WERI-Rb-1 (cell line): ENCODE measurements at regions not wholly inside any gene's neighbourhood (a gene's known extent, or its start where the extent isn't known, plus 50 kb on each side); places are given as distances from the start of the nearest gene placed in this dataset.

Experiments
- DNase-seq: peaks from one replicate; pipeline ENCODE4 v3.0.0-alpha.2; 2020
- H3K27ac ChIP-seq: fragments of 250-450 bp; sonication (Bioruptor Pico); 2 replicates; pipeline ENCODE4 v1.5.1; 2020; ENCODE audit warnings: mild to moderate bottlenecking, moderate library complexity
- H3K27me3 ChIP-seq: fragments of 250-450 bp; sonication (Bioruptor Pico); 2 replicates; pipeline ENCODE4 v1.5.1; 2021; ENCODE audit warnings: mild to moderate bottlenecking, low read depth, moderate library complexity; ENCODE audit not compliant: insufficient read depth, severe bottlenecking
- H3K36me3 ChIP-seq: fragments of 250-450 bp; sonication (Bioruptor Pico); 2 replicates; pipeline ENCODE4 v1.5.1; 2020; ENCODE audit warnings: mild to moderate bottlenecking, moderate library complexity
- H3K4me3 ChIP-seq: 2 replicates; pipeline ENCODE4 v1.5.1; 2011; ENCODE audit warnings: low read depth, mild to moderate bottlenecking, control low read depth, low read length
- H3K9me3 ChIP-seq: fragments of 250-450 bp; sonication (Bioruptor Pico); 2 replicates; pipeline ENCODE4 v1.5.1; 2021; ENCODE audit warnings: mild to moderate bottlenecking, moderate library complexity; ENCODE audit not compliant: severe bottlenecking
- TF ChIP-seq, protein P1 (sequence below): IDR thresholded peaks from 2 replicates; pipeline ENCODE4 v1.5.1; 2011; ENCODE audit warnings: low read depth, mild to moderate bottlenecking, control low read depth, inconsistent platforms, low read length

DNA sequence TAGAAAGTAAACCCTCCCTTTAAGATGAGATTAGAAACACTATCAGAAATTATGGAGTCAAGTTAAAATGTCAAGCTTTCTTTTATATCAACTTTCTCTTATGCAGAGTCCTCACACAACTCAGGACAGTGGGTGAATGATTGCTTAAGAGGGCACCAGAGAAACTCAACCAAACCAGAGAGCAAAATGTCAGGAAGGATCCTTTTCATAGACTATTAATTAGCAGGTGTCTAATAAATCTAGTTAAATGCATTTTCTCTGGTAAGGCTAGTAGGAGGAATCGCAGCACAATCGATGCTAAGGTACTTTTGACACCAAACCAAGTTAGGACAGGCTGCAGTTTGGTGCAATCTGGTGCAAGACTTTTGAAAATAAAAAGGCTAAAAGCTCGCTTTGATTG is 614.7 kb upstream of the FOXG1 start:
- H3K36me3 ChIP-seq, result no peaks in the 10 kb centered on the region
- H3K9me3 ChIP-seq, result no peaks in the 10 kb centered on the region
- no peak for DNase-seq
- H3K27ac ChIP-seq, result no peak overlapping the region
- no peaks in the 10 kb centered on the region for H3K27me3 ChIP-seq
- TF ChIP-seq, protein P1, sequence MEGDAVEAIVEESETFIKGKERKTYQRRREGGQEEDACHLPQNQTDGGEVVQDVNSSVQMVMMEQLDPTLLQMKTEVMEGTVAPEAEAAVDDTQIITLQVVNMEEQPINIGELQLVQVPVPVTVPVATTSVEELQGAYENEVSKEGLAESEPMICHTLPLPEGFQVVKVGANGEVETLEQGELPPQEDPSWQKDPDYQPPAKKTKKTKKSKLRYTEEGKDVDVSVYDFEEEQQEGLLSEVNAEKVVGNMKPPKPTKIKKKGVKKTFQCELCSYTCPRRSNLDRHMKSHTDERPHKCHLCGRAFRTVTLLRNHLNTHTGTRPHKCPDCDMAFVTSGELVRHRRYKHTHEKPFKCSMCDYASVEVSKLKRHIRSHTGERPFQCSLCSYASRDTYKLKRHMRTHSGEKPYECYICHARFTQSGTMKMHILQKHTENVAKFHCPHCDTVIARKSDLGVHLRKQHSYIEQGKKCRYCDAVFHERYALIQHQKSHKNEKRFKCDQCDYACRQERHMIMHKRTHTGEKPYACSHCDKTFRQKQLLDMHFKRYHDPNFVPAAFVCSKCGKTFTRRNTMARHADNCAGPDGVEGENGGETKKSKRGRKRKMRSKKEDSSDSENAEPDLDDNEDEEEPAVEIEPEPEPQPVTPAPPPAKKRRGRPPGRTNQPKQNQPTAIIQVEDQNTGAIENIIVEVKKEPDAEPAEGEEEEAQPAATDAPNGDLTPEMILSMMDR, result no peak
- H3K4me3 ChIP-seq, result no peak overlapping the region

DNA sequence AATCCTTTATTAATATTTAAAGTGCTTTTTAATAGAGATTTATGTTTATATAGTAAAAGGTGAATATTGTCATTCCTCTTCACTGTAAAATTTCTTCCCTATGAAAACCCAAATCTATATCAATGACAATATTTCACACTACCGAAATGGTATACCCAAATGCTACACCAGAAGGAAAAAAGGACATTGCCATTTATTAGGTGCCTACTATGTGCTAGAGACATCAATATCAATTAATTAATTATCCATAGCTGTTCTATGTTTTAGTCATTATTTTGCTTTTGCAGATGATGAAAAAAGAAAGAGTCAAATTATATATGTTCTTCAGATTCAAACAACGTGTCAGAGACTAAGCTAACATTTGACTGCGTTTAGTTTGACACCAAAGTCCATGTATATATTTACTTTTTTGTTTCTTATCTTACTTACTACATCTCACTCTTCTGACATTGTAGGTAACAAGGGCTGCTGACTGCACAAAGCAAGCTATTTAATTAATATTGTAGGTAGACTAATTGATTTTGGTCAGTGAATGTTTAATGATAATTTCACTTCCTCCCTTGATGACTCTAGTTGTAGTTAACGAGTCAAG is 614.0 kb upstream of the FOXG1 start:
- DNase-seq, result no peak
- Histone ChIP-seq H3K27ac (no peak overlapping the region), H3K4me3 (no peak overlapping the region), H3K27me3 (no peaks in the 10 kb centered on the region), H3K9me3 (no peaks in the 10 kb centered on the region), H3K36me3 (no peaks in the 10 kb centered on the region)
- TF ChIP-seq, protein P1, result no peak

DNA sequence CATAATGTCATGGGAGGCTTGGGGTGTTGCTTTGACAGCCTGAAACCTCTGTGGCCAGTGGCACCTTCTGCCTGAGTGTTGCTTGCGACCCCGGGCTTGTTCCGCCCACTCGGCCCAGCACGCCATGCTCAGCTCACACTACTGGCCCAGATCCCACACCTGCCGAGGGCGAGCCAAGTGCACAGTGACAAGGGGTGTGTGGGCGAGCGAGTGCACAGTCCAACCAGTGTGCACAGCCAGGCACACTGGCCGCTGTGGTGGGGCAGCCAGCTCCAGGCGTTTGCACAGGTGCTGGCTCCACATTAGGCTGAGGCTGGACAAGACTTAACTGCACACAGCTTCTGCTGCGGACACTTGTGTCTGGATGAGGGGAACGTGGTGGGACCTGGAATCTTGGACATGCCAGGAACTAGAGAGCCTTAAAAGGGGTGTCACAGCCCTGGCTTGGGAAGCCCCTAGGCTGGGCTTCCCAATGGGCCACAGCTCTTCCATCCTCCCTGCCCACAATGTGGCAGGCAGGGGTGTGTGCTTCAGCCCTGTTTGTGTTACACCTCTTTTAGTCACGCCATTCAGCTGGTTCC is 609.2 kb upstream of the FOXG1 start:
- no peak for DNase-seq
- H3K27ac ChIP-seq, result no peak overlapping the region
- H3K9me3 ChIP-seq, result no peaks in the 10 kb centered on the region
- no peaks in the 10 kb centered on the region for H3K36me3 ChIP-seq
- TF ChIP-seq, protein P1, result no peak
- no peak overlapping the region for H3K4me3 ChIP-seq
- H3K27me3 ChIP-seq, result no peaks in the 10 kb centered on the region

DNA sequence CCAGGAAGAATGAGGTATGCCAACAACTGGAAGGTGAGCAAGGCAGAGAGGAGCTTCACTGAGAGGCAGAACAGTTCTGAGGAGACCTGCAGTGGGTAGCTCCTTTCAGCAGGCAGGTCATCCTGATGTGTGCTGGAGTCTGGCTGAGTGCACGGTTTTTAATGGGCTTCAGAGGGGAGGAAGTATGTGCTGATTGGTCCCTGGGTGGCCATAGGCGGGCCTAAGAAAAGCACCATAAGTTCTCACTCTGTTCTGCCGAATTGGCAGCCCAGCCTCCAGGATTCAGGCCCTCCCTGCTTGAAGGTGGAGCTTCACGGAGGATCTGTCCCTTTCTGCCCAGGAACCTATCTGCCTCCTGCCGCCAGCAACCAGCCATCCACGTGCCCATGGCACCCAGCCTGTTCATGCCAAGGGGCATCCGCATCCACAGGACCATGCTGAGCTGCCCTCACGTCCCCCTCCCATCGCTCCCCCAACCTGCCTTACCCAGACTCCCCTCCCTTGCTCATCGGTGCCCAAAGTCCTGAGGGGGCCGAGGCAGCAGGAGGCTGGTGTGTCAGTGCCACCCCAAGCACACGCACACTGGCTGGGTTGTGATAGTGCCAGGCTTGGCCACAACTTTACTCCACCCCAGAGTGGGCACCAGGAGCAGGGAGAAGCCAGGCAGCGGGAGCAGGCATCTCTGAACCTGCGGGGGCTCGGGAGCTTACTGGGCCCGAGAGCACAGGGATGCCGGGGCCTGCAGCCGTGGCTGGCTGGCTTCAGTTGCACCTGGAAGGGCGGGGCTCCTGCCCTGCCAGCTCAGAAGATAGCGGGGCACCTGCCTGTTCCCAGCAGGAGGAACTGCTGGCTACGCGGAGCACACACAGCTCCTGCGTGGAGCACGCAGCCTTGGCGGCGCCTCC is 608.4 kb upstream of the FOXG1 start:
- no peaks in the 10 kb centered on the region for H3K9me3 ChIP-seq
- H3K36me3 ChIP-seq, result no peaks in the 10 kb centered on the region
- TF ChIP-seq, protein P1, result no peak
- no peak overlapping the region for H3K27ac ChIP-seq
- H3K27me3 ChIP-seq, result no peaks in the 10 kb centered on the region
- no peak overlapping the region for H3K4me3 ChIP-seq
- DNase-seq, result no peak

DNA sequence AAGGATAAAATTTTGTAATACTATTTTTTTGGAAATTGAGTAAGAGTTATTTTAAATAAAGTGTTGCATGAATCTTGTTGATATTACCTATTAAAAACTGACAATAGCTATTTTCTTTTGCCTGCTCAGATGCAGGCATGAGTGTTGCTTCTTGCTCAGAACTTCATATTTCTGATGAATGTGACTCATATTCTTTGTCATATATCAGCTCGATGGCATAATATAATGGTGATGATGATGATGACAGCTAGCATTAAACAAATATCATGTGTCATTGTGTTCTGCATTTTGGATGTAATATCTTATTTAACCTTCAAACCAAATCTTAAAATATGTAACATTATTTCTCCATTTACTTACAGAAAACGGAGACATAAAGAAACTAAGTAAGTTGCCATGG is 605.5 kb upstream of the FOXG1 start:
- Histone ChIP-seq H3K9me3 (no peaks in the 10 kb centered on the region), H3K27me3 (no peaks in the 10 kb centered on the region), H3K27ac (no peak overlapping the region), H3K36me3 (no peaks in the 10 kb centered on the region), H3K4me3 (no peak overlapping the region)
- TF ChIP-seq, protein P1, result no peak
- DNase-seq, result no peak
